Fibroblast of mammary gland (primary cell): ENCODE measurements at regions not wholly inside any gene's neighbourhood (a gene's known extent, or its start where the extent isn't known, plus 50 kb on each side); places are given as distances from the start of the nearest gene placed in this dataset.
"Not testable (repeated sequence)": the region's sequence is repeated elsewhere in the genome, so short reads cannot be mapped to it uniquely, and the experiment has no call there.

Source experiments
- DNase-seq: peaks from one replicate; pipeline ENCODE4 v3.0.0-alpha.2; 2010; ENCODE audit warnings: low read depth
- H3K4me3 ChIP-seq: 2 replicates; pipeline ENCODE4 v1.5.1; 2011; ENCODE audit warnings: low read depth, mild to moderate bottlenecking, low read length, moderate library complexity; ENCODE audit not compliant: control insufficient read depth
- CTCF ChIP-seq: conservative IDR thresholded peaks from 2 replicates; pipeline ENCODE4 v1.5.1; 2011; ENCODE audit warnings: low read depth, low read length, inconsistent platforms; ENCODE audit not compliant: control insufficient read depth, insufficient read depth

GRCh38 chr10:18886102-18886501 is 162.5 kb upstream of the MALRD1 start:
- no peak for DNase-seq
- no peak for TF ChIP-seq CTCF

GRCh38 chr10:18906636-18907035 is 142.0 kb upstream of the MALRD1 start:
- no peak for TF ChIP-seq CTCF
- DNase-seq, result no peak
- H3K4me3 ChIP-seq, result no peak overlapping the region

More at GRCh38 chr10:18886102-18886501, 162.5 kb upstream of the MALRD1 start:
- H3K4me3 ChIP-seq, result no peak overlapping the region

GRCh38 chr10:18917431-18917830 is 131.2 kb upstream of the MALRD1 start:
- DNase-seq, result not testable (repeated sequence)

GRCh38 chr10:18918532-18918931 is 130.1 kb upstream of the MALRD1 start:
- no peak for TF ChIP-seq CTCF
- no peak overlapping the region for H3K4me3 ChIP-seq
- DNase-seq, result peak; percentile 30

More at GRCh38 chr10:18917431-18917830, 131.2 kb upstream of the MALRD1 start:
- not testable (repeated sequence) for H3K4me3 ChIP-seq

- TF ChIP-seq CTCF, result no peak
- no peak overlapping the region for H3K4me3 ChIP-seq
- DNase-seq, result no peak
Measured at GRCh38 chr10:18949391-18949790, 99.2 kb upstream of the MALRD1 start.

- not testable (repeated sequence) for DNase-seq, H3K4me3 ChIP-seq
Measured at GRCh38 chr10:18951072-18951823, 97.4 kb upstream of the MALRD1 start.

GRCh38 chr10:18955061-18955460 is 93.5 kb upstream of the MALRD1 start:
- H3K4me3 ChIP-seq, result no peak overlapping the region
- TF ChIP-seq CTCF, result no peak
- no peak for DNase-seq

- DNase-seq, result no peak
- no peak for TF ChIP-seq CTCF
- H3K4me3 ChIP-seq, result no peak overlapping the region
Measured at GRCh38 chr10:18959369-18959768, 89.2 kb upstream of the MALRD1 start.
